ENCODE measurements at regions not wholly inside any gene's neighbourhood (a gene's known extent, or its start where the extent isn't known, plus 50 kb on each side); places are given as distances from the start of the nearest gene placed in this dataset.

DNA sequence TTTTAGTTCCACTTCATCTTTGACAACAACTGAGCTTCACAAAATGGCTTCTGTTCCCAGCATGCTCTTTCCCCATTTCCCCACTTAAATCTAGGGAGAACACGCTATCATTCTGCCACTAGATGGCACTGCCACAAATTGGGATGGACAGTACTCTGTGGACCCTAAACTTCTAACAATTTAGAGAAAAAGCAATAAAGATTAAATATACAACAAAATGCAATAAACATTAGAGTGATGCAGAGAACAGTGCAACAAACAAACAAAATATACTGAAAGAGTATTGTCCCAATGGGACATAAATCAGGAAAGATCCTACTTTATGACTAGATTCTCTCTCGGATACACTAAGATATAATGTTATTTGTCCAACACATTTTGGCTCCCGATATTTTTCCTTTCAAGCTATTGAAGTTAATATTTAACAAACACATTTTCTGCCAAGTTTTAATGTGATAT lies 169.7 kb upstream of the TMCO5A start:
- Histone ChIP-seq H3K4me1 (ENCODE audit: control insufficient read depth, insufficient read depth, low read length) (no peaks in the 10 kb centered on the region), H3K9me3 (ENCODE audit: control insufficient read depth, insufficient read depth, low read depth, low read length) (no peaks in the 10 kb centered on the region; the same call in 1 of the 2 replicates), H3K27me3 (ENCODE audit: control insufficient read depth, insufficient read depth, low read length) (no peaks in the 10 kb centered on the region), H3K27ac (ENCODE audit: low read length) (no peak overlapping the region), H3K36me3 (ENCODE audit: control insufficient read depth, insufficient read depth, low read length) (no peaks in the 10 kb centered on the region), H3K4me3 (ENCODE audit: low read depth in 2 of 2, low read length in 2 of 2) (no peak overlapping the region)
- no peak for TF ChIP-seq TCF7L2 (IDR thresholded peaks at IDR 0.05; ENCODE audit: low read depth, low read length)
- no peak for TF ChIP-seq REST (IDR thresholded peaks at IDR 0.05; ENCODE audit: insufficient read depth in 1 of 2, low read depth in 2 of 2, low read length in 1 of 2)
- no peak for TF ChIP-seq POLR2AphosphoS5 (IDR thresholded peaks at IDR 0.05; ENCODE audit: low read depth, low read length)
- TF ChIP-seq, protein P1, sequence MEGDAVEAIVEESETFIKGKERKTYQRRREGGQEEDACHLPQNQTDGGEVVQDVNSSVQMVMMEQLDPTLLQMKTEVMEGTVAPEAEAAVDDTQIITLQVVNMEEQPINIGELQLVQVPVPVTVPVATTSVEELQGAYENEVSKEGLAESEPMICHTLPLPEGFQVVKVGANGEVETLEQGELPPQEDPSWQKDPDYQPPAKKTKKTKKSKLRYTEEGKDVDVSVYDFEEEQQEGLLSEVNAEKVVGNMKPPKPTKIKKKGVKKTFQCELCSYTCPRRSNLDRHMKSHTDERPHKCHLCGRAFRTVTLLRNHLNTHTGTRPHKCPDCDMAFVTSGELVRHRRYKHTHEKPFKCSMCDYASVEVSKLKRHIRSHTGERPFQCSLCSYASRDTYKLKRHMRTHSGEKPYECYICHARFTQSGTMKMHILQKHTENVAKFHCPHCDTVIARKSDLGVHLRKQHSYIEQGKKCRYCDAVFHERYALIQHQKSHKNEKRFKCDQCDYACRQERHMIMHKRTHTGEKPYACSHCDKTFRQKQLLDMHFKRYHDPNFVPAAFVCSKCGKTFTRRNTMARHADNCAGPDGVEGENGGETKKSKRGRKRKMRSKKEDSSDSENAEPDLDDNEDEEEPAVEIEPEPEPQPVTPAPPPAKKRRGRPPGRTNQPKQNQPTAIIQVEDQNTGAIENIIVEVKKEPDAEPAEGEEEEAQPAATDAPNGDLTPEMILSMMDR (IDR thresholded peaks at IDR 0.05): peak; percentile 56; the same call in 1 of the 2 replicates
- TF ChIP-seq SIN3A (IDR thresholded peaks at IDR 0.05; ENCODE audit: borderline replicate concordance, insufficient read depth, low read depth, low read length): no peak
- POLR2A ChIA-PET: no interaction called here
- no peak for ATAC-seq
- intact Hi-C loops (cut with micrococcal nuclease; ENCODE audit: unreplicated experiment) (no loop called here), in situ Hi-C loops (cut with HindIII; ENCODE audit: low pct_unique_long_range_greater_than_20kb, low sequenced_read_pairs) (no loop called here)
- DNase-seq (ENCODE audit: low read depth, low spot score): no peak
- CTCF ChIA-PET: no interaction called here
- BruUV-seq (replicated peaks): no TSS peak

- in situ Hi-C loops (cut with HindIII; ENCODE audit: low pct_unique_long_range_greater_than_20kb, low sequenced_read_pairs): no loop called here
- DNase-seq (ENCODE audit: low read depth, low spot score): no peak
- H3K4me1 ChIP-seq (ENCODE audit: control insufficient read depth, insufficient read depth, low read length): no peaks in the 10 kb centered on the region
- intact Hi-C loops (cut with micrococcal nuclease; ENCODE audit: unreplicated experiment): no loop called here
- H3K27me3 ChIP-seq (ENCODE audit: control insufficient read depth, insufficient read depth, low read length): no peaks in the 10 kb centered on the region
- TF ChIP-seq, protein P1 (IDR thresholded peaks at IDR 0.05): no peak
- no peak for TF ChIP-seq SIN3A (IDR thresholded peaks at IDR 0.05; ENCODE audit: borderline replicate concordance, insufficient read depth, low read depth, low read length)
- TF ChIP-seq REST (IDR thresholded peaks at IDR 0.05; ENCODE audit: insufficient read depth in 1 of 2, low read depth in 2 of 2, low read length in 1 of 2): no peak
- no peak for TF ChIP-seq POLR2AphosphoS5 (IDR thresholded peaks at IDR 0.05; ENCODE audit: low read depth, low read length)
- TF ChIP-seq TCF7L2 (IDR thresholded peaks at IDR 0.05; ENCODE audit: low read depth, low read length): no peak
- no TSS peak for BruUV-seq (replicated peaks)
- CTCF ChIA-PET: no interaction called here
- H3K9me3 ChIP-seq (ENCODE audit: control insufficient read depth, insufficient read depth, low read depth, low read length): no peaks in the 10 kb centered on the region; the same call in 1 of the 2 replicates
- H3K36me3 ChIP-seq (ENCODE audit: control insufficient read depth, insufficient read depth, low read length): no peaks in the 10 kb centered on the region
- ATAC-seq: no peak
- POLR2A ChIA-PET: no interaction called here
- no peak overlapping the region for H3K27ac ChIP-seq (ENCODE audit: low read length)
- no peak overlapping the region for H3K4me3 ChIP-seq (ENCODE audit: low read depth in 2 of 2, low read length in 2 of 2)
These were observed 168.7 kb upstream of the TMCO5A start for GRCh38 chr15:37765786-37766185.

Data from Panc1 (cell line).